NB4 (cell line): ENCODE measurements at regions not wholly inside any gene's neighbourhood (a gene's known extent, or its start where the extent isn't known, plus 50 kb on each side); places are given as distances from the start of the nearest gene placed in this dataset.

ENCODE experiments used
- DNase-seq: peaks from one replicate; pipeline ENCODE4 v3.0.0; 2010; ENCODE audit warnings: low read depth
- H3K4me3 ChIP-seq: one replicate; pipeline ENCODE4 v1.5.1; 2011; ENCODE audit warnings: mild to moderate bottlenecking, low read depth, low read length, moderate library complexity
- MYC ChIP-seq: IDR thresholded peaks from 2 replicates; pipeline ENCODE4 v1.6.1; 2011; ENCODE audit warnings: low read depth, low read length
- POLR2A ChIP-seq: IDR thresholded peaks from 2 replicates; pipeline ENCODE4 v1.6.1; 2011; ENCODE audit warnings: mild to moderate bottlenecking; ENCODE audit not compliant: insufficient read length; ENCODE audit errors: extremely low read depth
- TF ChIP-seq, protein P1 (sequence below): IDR thresholded peaks from one replicate; pipeline ENCODE4 v1.5.1; 2012; ENCODE audit warnings: low read depth, low read length
- TF ChIP-seq, protein P2 (sequence below): IDR thresholded peaks from 2 replicates; pipeline ENCODE4 v1.6.1; 2011; ENCODE audit warnings: low read depth, low read length

DNA sequence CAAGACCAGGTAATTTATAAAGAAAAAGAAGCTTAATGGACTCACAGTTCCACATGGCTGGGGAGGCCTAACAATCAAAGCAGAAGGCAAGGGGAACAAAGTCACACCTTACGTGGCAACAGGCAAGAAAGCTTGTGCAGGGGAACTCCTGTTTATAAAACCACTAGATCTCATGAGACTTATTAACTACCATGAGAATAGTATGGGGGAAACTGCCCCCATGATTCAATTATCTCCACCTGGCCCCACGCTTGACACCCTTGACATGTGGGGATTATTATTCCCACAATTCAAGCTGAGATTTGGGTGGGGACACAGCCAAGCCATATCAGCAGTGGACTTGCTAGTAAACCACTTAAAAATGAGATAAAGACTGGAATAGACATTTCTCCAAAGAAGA lies 451.7 kb downstream of the DNAJB9 start:
- DNase-seq: no peak
- no peak overlapping the region for H3K4me3 ChIP-seq
- TF ChIP-seq, protein P1, sequence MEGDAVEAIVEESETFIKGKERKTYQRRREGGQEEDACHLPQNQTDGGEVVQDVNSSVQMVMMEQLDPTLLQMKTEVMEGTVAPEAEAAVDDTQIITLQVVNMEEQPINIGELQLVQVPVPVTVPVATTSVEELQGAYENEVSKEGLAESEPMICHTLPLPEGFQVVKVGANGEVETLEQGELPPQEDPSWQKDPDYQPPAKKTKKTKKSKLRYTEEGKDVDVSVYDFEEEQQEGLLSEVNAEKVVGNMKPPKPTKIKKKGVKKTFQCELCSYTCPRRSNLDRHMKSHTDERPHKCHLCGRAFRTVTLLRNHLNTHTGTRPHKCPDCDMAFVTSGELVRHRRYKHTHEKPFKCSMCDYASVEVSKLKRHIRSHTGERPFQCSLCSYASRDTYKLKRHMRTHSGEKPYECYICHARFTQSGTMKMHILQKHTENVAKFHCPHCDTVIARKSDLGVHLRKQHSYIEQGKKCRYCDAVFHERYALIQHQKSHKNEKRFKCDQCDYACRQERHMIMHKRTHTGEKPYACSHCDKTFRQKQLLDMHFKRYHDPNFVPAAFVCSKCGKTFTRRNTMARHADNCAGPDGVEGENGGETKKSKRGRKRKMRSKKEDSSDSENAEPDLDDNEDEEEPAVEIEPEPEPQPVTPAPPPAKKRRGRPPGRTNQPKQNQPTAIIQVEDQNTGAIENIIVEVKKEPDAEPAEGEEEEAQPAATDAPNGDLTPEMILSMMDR: no peak
- TF ChIP-seq MYC (no peak), POLR2A (no peak)
- TF ChIP-seq, protein P2, sequence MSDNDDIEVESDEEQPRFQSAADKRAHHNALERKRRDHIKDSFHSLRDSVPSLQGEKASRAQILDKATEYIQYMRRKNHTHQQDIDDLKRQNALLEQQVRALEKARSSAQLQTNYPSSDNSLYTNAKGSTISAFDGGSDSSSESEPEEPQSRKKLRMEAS: no peak

DNA sequence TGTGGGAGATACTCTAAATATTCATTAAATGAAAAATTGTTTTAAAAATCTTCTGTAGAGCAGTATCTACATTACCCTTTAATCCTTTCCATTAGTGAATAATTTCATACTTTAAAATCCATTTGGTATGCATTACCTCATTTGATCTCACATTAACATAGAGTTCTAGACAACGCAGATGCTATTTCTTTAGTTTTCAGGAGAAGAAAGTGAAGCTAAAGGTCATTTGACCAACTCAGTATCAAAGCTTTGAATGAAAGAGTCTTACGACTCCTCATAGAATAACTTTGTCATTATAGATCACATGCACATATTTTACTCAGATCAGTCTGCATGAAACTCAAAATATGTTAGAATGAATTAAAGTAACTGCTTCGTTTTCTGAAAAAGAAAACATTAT lies 460.2 kb downstream of the DNAJB9 start:
- H3K4me3 ChIP-seq: no peak overlapping the region
- no peak for DNase-seq
- no peak for TF ChIP-seq POLR2A
- TF ChIP-seq, protein P1: no peak
- TF ChIP-seq, protein P2: no peak
- no peak for TF ChIP-seq MYC

DNA sequence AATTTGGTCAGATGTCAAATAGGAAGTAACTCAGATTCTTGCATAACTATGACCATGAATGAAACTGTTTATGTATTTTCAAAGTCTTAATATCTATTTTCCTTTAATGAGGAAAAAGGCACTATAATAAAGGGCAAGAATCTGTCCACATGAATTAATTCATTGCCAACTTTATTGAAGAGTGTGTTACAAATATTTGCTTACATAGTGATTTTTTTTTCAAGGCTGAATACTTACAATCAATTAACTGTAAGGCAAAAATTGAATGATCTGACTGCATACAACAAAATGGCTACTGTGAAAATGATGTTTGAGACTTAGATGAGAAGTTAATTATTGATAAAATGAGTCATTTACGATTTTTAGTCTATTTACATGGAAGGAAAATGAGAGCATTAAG lies 475.0 kb downstream of the DNAJB9 start:
- no peak for TF ChIP-seq POLR2A
- no peak for TF ChIP-seq MYC
- TF ChIP-seq, protein P2: no peak
- TF ChIP-seq, protein P1: no peak
- H3K4me3 ChIP-seq: no peak overlapping the region
- no peak for DNase-seq

DNA sequence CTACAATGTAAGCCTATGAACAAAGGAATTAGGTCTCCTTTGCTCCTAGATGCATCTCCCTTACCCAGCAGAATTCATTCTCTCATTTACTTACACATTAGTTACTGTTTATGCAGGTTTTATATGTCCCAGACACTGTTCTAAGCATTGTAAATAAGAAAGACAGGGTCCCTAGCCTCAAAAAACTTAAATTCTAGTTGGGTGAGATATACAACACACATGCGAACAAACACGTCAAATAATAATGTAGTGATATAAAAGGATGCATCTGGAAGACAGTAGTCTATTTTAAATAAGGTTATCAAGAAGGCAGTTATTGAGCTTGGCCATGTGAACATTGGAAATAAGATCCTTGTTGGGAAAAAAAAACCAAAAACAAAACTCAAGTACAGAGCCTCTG lies 479.7 kb downstream of the DNAJB9 start:
- no peak for DNase-seq
- TF ChIP-seq POLR2A: no peak
- TF ChIP-seq, protein P1: no peak
- TF ChIP-seq, protein P2: no peak
- no peak for TF ChIP-seq MYC
- no peak overlapping the region for H3K4me3 ChIP-seq

DNA sequence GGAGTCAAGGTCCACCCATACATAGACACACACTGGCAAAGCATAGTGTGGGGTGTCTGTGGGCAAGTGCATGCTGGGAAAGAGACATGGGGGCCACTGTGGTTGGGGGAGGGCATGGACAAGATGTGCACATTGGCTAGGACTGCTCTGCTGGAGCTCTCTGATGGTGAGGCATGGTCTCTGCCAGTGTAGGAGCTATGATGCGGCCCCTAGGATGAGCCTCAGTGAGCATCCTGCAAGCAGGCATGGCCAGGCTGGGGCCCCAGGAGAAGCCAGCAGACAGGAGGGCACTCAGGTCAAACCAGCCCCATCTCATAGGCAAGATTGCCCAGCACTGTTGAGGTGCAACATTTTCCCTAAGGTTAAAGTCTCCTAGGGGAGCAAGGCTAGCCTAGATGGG lies 489.4 kb downstream of the DNAJB9 start:
- TF ChIP-seq, protein P1: no peak
- TF ChIP-seq MYC (no peak), POLR2A (no peak)
- TF ChIP-seq, protein P2: no peak
- H3K4me3 ChIP-seq: no peak overlapping the region
- no peak for DNase-seq

DNA sequence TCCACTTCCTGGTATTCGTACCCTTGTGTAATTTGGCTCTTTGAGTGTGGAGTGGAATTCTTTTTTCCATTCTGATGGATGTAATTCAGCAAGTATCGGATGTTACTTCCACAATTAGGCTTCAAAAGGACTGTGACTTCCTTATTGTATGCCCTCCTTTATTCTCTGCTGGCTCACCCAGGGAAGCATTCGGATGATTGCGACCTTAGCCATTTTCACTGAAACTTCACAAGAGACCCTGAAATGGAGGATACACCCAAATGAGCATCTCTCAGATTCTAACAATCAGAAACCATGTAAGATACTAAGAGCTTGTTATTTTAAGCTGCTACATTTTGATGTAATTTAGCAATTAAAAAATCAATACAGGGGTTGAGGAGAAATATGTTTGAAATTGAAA lies 493.1 kb downstream of the DNAJB9 start:
- no peak for TF ChIP-seq MYC
- TF ChIP-seq, protein P1: no peak
- TF ChIP-seq, protein P2: no peak
- TF ChIP-seq POLR2A: no peak
- no peak for DNase-seq
- no peak overlapping the region for H3K4me3 ChIP-seq
